HEK293 (cell line): ENCODE measurements at regions not wholly inside any gene's neighbourhood (a gene's known extent, or its start where the extent isn't known, plus 50 kb on each side); places are given as distances from the start of the nearest gene placed in this dataset.

ENCODE experiments used
- HOXD13 ChIP-seq: sonication (generic); formaldehyde crosslinking; IDR thresholded peaks from 2 replicates; pipeline ENCODE4 v1.8.0; 2022; ENCODE audit warnings: missing genetic modification reagents, borderline replicate concordance
- IKZF3 ChIP-seq: fragments of 450-650 bp; IDR thresholded peaks from 2 replicates; pipeline ENCODE4 v1.5.0; 2018; ENCODE audit warnings: missing biosample characterization, mild to moderate bottlenecking, missing genetic modification characterization, moderate library complexity
- KLF10 ChIP-seq: fragments of 450-650 bp; IDR thresholded peaks from 2 replicates; pipeline ENCODE4 v1.5.1; 2018; ENCODE audit warnings: missing biosample characterization, mild to moderate bottlenecking, missing genetic modification characterization
- KLF17 ChIP-seq: fragments of 450-650 bp; formaldehyde crosslinking; IDR thresholded peaks from 2 replicates; pipeline ENCODE4 v1.5.1; 2016; ENCODE audit warnings: missing biosample characterization, missing genetic modification characterization
- KLF7 ChIP-seq: fragments of 450-650 bp; formaldehyde crosslinking; IDR thresholded peaks from 2 replicates; pipeline ENCODE4 v1.5.1; 2016; ENCODE audit warnings: missing biosample characterization, missing genetic modification characterization, borderline replicate concordance
- TRIM28 ChIP-seq: IDR thresholded peaks from 2 replicates; pipeline ENCODE4 v1.6.1; 2011; ENCODE audit warnings: low read length, control low read depth, borderline replicate concordance
- WT1 ChIP-seq: fragments of 450-650 bp; formaldehyde crosslinking; IDR thresholded peaks from 2 replicates; pipeline ENCODE4 v1.5.1; 2016; ENCODE audit warnings: missing biosample characterization, missing genetic modification characterization
- ZBTB21 ChIP-seq: fragments of 450-650 bp; formaldehyde crosslinking; IDR thresholded peaks from 2 replicates; pipeline ENCODE4 v1.5.1; 2017; ENCODE audit warnings: missing biosample characterization, missing genetic modification characterization
- ZNF138 ChIP-seq: fragments of 450-650 bp; formaldehyde crosslinking; IDR thresholded peaks from 2 replicates; pipeline ENCODE4 v1.5.1; 2016; ENCODE audit warnings: missing biosample characterization, missing genetic modification characterization, borderline replicate concordance
- ZNF157 ChIP-seq: fragments of 450-650 bp; formaldehyde crosslinking; IDR thresholded peaks from 2 replicates; pipeline ENCODE4 v1.5.1; 2016; ENCODE audit warnings: missing biosample characterization, missing genetic modification characterization
- ZNF169 ChIP-seq: fragments of 450-650 bp; formaldehyde crosslinking; IDR thresholded peaks from 2 replicates; pipeline ENCODE4 v1.5.1; 2016; ENCODE audit warnings: missing biosample characterization, missing genetic modification characterization
- ZNF2 ChIP-seq: fragments of 450-650 bp; formaldehyde crosslinking; IDR thresholded peaks from 2 replicates; pipeline ENCODE4 v1.5.1; 2016; ENCODE audit warnings: missing biosample characterization, missing genetic modification characterization
- ZNF248 ChIP-seq: fragments of 450-650 bp; formaldehyde crosslinking; IDR thresholded peaks from 2 replicates; pipeline ENCODE4 v1.5.1; 2017; ENCODE audit warnings: missing biosample characterization, missing genetic modification characterization
- ZNF266 ChIP-seq: fragments of 450-650 bp; formaldehyde crosslinking; IDR thresholded peaks from 2 replicates; pipeline ENCODE4 v1.5.1; 2016; ENCODE audit warnings: missing biosample characterization, missing genetic modification characterization, low read depth
- ZNF324 ChIP-seq: fragments of 450-650 bp; formaldehyde crosslinking; IDR thresholded peaks from 2 replicates; pipeline ENCODE4 v1.5.1; 2016; ENCODE audit warnings: missing biosample characterization, missing genetic modification characterization
- ZNF335 ChIP-seq: fragments of 450-650 bp; formaldehyde crosslinking; conservative IDR thresholded peaks from 2 replicates; pipeline ENCODE4 v1.5.1; 2016; ENCODE audit warnings: missing biosample characterization, missing genetic modification characterization
- ZNF416 ChIP-seq: fragments of 450-650 bp; formaldehyde crosslinking; IDR thresholded peaks from 2 replicates; pipeline ENCODE4 v1.5.1; 2016; ENCODE audit warnings: missing biosample characterization, missing genetic modification characterization
- ZNF426 ChIP-seq: fragments of 450-650 bp; formaldehyde crosslinking; IDR thresholded peaks from 2 replicates; pipeline ENCODE4 v1.5.1; 2017; ENCODE audit warnings: missing biosample characterization, missing genetic modification characterization, mild to moderate bottlenecking, inconsistent platforms, moderate library complexity
- ZNF449 ChIP-seq: fragments of 450-650 bp; formaldehyde crosslinking; IDR thresholded peaks from 2 replicates; pipeline ENCODE4 v1.5.1; 2017; ENCODE audit warnings: missing biosample characterization, mild to moderate bottlenecking, missing genetic modification characterization, moderate library complexity
- ZNF473 ChIP-seq: fragments of 450-650 bp; formaldehyde crosslinking; IDR thresholded peaks from 2 replicates; pipeline ENCODE4 v1.5.1; 2017; ENCODE audit warnings: missing biosample characterization, missing genetic modification characterization
- ZNF600 ChIP-seq: fragments of 450-650 bp; formaldehyde crosslinking; IDR thresholded peaks from 2 replicates; pipeline ENCODE4 v1.5.1; 2016; ENCODE audit warnings: missing biosample characterization, missing genetic modification characterization
- ZNF626 ChIP-seq: fragments of 450-650 bp; sonication (Bioruptor Pico); formaldehyde crosslinking; IDR thresholded peaks from 2 replicates; pipeline ENCODE4 v1.5.1; 2018; ENCODE audit warnings: missing biosample characterization, missing genetic modification characterization, inconsistent platforms
- ZNF654 ChIP-seq: fragments of 450-650 bp; formaldehyde crosslinking; IDR thresholded peaks from 2 replicates; pipeline ENCODE4 v1.5.1; 2016; ENCODE audit warnings: low read depth, missing biosample characterization, missing genetic modification characterization
- ZNF677 ChIP-seq: fragments of 450-650 bp; IDR thresholded peaks from 2 replicates; pipeline ENCODE4 v1.5.0; 2018; ENCODE audit warnings: missing biosample characterization, mild to moderate bottlenecking, missing genetic modification characterization, moderate library complexity
- ZNF76 ChIP-seq: fragments of 450-650 bp; formaldehyde crosslinking; IDR thresholded peaks from 2 replicates; pipeline ENCODE4; 2016; ENCODE audit warnings: low read depth, missing biosample characterization, missing genetic modification characterization, borderline replicate concordance
- ZNF791 ChIP-seq: fragments of 450-650 bp; formaldehyde crosslinking; IDR thresholded peaks from 2 replicates; pipeline ENCODE4 v1.5.1; 2016; ENCODE audit warnings: missing biosample characterization, missing genetic modification characterization
- ZNF843 ChIP-seq: fragments of 450-650 bp; formaldehyde crosslinking; IDR thresholded peaks from 2 replicates; pipeline ENCODE4 v1.5.1; 2016; ENCODE audit warnings: missing biosample characterization, missing genetic modification characterization
- ZSCAN30 ChIP-seq: fragments of 450-650 bp; IDR thresholded peaks from 2 replicates; pipeline ENCODE4 v1.5.1; 2018; ENCODE audit warnings: missing biosample characterization, mild to moderate bottlenecking, missing genetic modification characterization, moderate library complexity
- ZXDB ChIP-seq: fragments of 450-650 bp; formaldehyde crosslinking; IDR thresholded peaks from 2 replicates; pipeline ENCODE4 v1.5.1; 2016; ENCODE audit warnings: missing biosample characterization, missing genetic modification characterization
- TF ChIP-seq, protein P1 (sequence below): fragments of 450-650 bp; formaldehyde crosslinking; IDR thresholded peaks from 2 replicates; pipeline ENCODE4 v1.5.1; 2017; ENCODE audit warnings: missing biosample characterization, missing genetic modification characterization

DNA sequence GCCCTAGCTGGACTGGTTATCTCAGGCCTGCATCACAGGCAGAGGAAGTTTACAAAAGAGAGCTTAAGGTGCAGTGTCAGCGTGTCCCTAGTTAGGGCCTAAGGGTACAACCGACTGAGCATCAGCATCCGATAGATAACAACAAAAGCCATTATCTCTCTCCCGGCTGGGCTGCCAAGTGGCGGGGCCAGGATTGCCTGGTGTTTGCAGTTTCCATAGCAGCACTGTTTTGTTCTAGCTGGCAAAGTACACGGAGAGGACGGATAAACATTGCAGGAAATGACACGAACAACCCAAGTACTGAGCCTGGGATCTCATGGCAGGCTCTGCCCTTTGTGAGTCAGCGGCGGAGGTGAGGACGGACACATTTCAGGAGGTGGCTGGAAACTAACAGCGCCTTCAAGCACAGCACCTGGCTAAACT, 104.7 kb upstream of the NOCT start (continued):
- TF ChIP-seq ZSCAN30 (tag by site-specific recombination) (no peak), ZNF600 (tag by site-specific recombination) (peak; percentile 60; the same call in 1 of the 2 replicates), ZNF169 (no peak), KLF10 (tag by site-specific recombination) (no peak), ZNF324 (tag by site-specific recombination) (no peak), WT1 (no peak), ZNF2 (tag by site-specific recombination) (no peak), ZNF335 (tag by site-specific recombination) (peak; percentile 67; the same call in 1 of the 2 replicates), ZNF416 (tag by site-specific recombination) (no peak), ZNF843 (tag by site-specific recombination) (no peak), ZNF677 (no peak), ZNF157 (tag by site-specific recombination) (no peak), KLF17 (tag by site-specific recombination) (0 out of 2 replicates have a peak, but pooled peaks have one; percentile 22), ZNF626 (tag by site-specific recombination) (no peak), ZNF76 (tag by site-specific recombination) (no peak), ZNF473 (tag by site-specific recombination) (no peak), IKZF3 (tag by site-specific recombination) (no peak), ZNF449 (peak; percentile 88; the same call in 1 of the 2 replicates), ZNF248 (tag by site-specific recombination) (no peak), ZNF266 (tag by site-specific recombination) (no peak), ZNF138 (tag by site-specific recombination) (no peak), ZNF791 (tag by site-specific recombination) (no peak), ZNF654 (tag by site-specific recombination) (no peak), HOXD13 (CRISPR knock-in tag) (no peak), KLF7 (tag by site-specific recombination) (no peak), ZNF426 (tag by site-specific recombination) (no peak), ZBTB21 (no peak), TRIM28 (peak; percentile 79; the same call in 1 of the 2 replicates), ZXDB (tag by site-specific recombination) (no peak)
- TF ChIP-seq, protein P1, sequence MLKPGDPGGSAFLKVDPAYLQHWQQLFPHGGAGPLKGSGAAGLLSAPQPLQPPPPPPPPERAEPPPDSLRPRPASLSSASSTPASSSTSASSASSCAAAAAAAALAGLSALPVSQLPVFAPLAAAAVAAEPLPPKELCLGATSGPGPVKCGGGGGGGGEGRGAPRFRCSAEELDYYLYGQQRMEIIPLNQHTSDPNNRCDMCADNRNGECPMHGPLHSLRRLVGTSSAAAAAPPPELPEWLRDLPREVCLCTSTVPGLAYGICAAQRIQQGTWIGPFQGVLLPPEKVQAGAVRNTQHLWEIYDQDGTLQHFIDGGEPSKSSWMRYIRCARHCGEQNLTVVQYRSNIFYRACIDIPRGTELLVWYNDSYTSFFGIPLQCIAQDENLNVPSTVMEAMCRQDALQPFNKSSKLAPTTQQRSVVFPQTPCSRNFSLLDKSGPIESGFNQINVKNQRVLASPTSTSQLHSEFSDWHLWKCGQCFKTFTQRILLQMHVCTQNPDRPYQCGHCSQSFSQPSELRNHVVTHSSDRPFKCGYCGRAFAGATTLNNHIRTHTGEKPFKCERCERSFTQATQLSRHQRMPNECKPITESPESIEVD (tag by site-specific recombination): no peak
